Limb (tissue), 2 donors: ENCODE measurements at regions not wholly inside any gene's neighbourhood (a gene's known extent, or its start where the extent isn't known, plus 50 kb on each side); places are given as distances from the start of the nearest gene placed in this dataset.
"Not testable (repeated sequence)": the region's sequence is repeated elsewhere in the genome, so short reads cannot be mapped to it uniquely, and the experiment has no call there.

Experiments
- DNase-seq, 2 donors: peaks; one replicate each; pipeline ENCODE4 v3.0.0-alpha.2; 2016; ENCODE audit errors: extremely low spot score in 2 of 2

- DNase-seq, result no peak
Measured at GRCh38 chr10:37067576-37067975, 57.8 kb upstream of the ANKRD30A start.

DNA sequence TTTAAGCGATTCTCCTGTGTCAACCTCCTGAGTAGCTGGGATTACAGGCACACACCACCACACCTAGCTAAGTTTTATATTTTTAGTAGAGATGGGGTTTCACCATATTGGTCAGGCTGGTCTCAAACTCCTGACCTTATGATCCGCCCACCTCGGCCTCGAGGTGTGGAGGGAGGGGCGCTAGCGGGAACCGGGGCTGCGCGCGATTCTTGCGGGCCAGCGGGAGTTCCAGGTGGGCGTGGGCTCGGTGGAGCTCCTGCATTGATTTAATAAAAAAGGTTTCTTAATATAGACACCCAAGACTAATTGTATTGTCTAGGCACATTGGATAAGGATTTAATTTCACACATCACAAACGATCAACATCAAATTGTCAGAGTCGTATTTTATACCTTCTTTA lies 63.1 kb upstream of the ANKRD30A start:
- not testable (repeated sequence) for DNase-seq

GRCh38 chr10:37057261-37057660 lies 68.1 kb upstream of the ANKRD30A start:
- DNase-seq, result no peak

- DNase-seq, result no peak
Measured at GRCh38 chr10:37053476-37053875, 71.9 kb upstream of the ANKRD30A start.

DNA sequence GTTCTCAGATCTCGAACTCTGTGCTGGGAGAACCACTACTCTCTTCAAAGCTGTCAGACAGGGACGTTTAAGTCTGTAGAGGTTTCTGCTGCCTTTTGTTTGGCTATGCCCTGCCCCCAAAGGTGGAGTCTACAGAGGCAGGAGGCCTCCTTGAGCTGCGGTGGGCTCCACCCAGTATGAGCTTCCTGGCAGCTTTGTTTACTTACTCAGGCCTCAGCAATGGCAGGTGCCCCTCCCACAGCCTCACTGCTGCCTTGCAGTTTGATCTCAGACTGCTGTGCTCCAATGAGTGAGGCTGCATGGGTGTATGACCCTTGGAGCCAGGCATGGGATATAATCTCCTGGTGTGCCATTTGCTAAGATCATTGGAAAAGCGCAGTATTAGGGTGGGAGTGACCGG lies 75.4 kb upstream of the ANKRD30A start:
- not testable (repeated sequence) for DNase-seq

GRCh38 chr10:37044319-37044718 lies 81.1 kb upstream of the ANKRD30A start:
- not testable (repeated sequence) for DNase-seq

GRCh38 chr10:37035853-37036252 lies 89.5 kb upstream of the ANKRD30A start:
- DNase-seq, result no peak

GRCh38 chr10:37015498-37015897 lies 109.9 kb upstream of the ANKRD30A start:
- DNase-seq, result no peak

GRCh38 chr10:37010741-37011140 lies 114.7 kb upstream of the ANKRD30A start:
- DNase-seq, result no peak

DNA sequence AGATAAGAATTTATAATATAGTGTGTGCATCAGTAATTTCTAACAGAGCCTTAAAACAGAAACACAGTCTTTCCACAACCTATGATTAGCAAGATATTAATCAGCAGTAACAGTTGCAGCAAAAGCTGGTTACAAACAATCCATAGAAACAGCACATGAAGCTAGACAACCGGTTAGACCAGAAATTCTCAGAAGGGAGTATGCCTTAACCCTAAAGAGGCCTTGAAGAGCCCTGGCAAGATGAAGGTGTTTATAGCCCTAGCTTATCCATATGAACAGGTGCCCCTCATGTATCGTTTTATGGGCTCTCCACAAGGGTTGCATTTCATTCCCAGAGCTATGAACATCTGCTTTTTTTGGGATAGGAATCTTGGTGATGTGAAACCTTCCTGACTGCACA lies 117.1 kb upstream of the ANKRD30A start:
- DNase-seq, result not testable (repeated sequence)

DNA sequence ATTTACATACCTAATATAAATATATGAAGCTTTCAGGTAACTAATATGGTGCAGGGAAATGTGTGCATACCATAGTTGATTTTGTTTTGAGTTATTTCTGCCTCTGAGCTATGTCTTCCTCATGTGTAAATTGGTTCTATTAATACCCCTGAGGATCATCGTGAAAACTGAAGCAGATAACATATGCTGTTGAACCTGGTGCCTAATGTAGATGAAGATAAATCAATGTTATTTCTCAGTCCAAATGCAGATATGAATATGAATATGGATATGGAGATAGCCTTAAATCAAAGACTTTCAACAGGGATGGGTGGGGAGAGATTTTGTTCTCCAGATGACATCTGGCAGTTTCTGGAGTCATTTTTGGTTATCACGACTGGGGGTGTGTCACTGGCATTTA lies 122.3 kb upstream of the ANKRD30A start:
- DNase-seq, result no peak

DNA sequence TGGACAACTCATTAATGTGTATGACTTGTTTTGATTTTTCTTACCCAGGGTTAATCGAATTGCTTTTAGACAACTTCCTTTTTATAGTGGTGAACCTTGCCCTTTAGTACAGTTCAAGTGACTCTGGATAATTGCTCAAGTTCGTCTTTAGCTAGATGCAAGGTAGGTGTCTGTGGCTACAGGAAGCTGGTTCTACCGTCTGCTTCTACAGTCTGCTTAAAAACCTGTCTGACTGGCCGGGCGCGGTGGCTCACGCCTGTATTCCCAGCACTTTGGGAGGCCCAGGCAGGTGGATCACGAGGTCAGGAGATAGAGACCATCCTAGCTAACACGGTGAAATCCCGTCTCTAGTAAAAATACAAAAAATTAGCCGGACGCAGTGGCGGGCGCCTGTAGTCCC lies 129.6 kb upstream of the ANKRD30A start:
- not testable (repeated sequence) for DNase-seq

DNA sequence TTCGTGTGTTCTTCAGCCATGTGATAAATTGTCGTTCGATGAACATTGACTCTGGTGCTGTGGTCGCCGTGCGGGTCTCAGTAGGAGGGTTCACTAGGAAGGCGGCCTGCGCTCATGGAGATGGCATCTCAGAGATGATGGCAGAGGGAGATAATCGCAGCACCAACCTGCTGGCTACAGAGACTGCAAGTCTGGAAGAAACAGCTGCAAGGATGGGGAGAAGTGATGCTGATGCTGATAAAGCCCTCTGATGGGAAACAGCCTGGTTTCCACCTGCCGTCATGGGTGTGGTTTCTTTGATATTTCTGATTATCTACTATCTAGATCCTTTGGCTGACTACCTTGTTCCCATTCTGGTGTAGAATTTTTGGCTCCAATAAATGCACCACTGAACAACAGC lies 130.5 kb upstream of the ANKRD30A start:
- DNase-seq, result no peak

- no peak for DNase-seq
Measured at GRCh38 chr10:36989233-36989632, 136.2 kb upstream of the ANKRD30A start.

- no peak for DNase-seq
Measured at GRCh38 chr10:36946598-36946997, 178.8 kb upstream of the ANKRD30A start.

GRCh38 chr10:36943544-36943943 lies 181.9 kb upstream of the ANKRD30A start:
- no peak for DNase-seq

DNA sequence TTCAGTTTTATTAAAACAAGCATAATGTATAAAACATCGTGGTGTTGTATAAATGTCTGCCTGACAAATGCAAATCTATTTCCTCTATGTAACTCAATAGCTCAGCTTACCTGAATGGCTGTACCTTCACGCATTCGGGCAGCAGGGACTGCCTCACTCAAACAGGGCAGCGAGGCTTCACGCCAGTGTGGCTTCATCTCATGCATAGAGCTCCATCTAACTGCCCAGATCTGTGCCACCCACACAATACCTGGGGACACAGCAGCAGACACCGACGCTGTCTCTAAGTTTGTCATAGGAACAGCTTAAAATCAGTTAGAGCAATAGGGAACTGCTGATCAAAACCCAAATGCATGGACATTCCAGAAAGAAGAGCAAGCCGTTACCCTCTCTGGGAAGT lies 182.8 kb upstream of the ANKRD30A start:
- DNase-seq, result no peak

DNA sequence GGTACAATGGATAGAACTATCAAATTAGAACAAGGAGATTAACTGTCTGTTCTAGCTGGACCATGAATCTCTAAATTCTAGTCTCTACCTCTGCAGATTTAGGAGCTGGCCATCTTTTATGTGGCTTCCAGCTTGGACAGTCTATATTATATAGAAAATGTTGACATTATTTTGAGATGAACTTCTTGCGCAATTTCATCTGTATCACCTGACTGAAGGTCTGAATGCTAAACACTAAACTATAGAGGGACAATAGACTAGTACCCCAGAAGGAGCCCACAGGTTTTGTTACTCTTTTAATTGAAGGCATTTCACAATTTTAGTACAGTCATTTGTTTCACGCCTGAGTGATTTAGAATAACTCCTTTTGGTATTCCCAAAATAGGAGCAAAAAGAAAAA lies 222.4 kb upstream of the ANKRD30A start:
- DNase-seq, result no peak

DNA sequence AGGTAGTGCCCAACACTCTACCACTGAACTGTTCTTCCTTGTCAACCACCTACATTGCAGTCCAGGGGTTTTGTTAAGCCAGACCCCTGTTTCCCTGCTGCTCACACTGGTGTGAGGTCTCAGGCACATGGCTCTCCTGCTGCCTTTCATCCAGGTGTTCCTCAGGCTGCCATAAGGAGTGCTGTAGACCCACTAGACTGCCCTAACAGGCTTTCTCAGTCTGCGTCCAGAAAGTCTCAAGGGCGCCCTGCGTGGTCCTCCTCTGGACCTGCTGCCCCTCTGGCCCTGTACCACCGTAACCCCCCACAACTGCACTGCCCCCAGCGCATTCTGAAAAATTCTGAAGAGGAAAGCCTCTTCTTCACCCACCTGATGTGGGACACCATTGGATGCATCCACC lies 225.7 kb upstream of the ANKRD30A start:
- no peak for DNase-seq

GRCh38 chr10:36888925-36889573 lies 236.3 kb upstream of the ANKRD30A start:
- DNase-seq, result peak in 1 of 2 donors; percentile 44

- no peak for DNase-seq
Measured at GRCh38 chr10:36886303-36886891, 239.0 kb upstream of the ANKRD30A start.

DNA sequence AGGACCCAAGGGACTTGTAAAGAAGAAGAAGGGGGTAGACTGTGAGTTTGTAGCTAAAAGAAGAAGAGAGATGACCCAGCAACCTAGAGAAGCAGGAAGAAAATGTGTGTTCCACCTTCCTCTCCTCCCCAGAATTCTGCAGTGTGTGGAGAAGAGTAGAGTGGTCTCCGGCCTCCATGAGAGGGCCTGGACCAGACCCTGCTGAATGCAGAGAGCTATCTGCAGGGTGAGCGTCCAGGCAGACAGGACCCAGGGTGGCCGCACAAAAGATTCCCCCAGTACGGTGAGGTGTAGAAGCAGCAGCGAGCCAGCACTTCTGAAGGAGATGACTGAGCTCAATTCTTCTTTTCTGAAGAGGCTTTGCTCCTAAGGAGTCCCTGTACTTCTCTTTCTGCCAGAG lies 239.7 kb upstream of the ANKRD30A start:
- no peak for DNase-seq

DNA sequence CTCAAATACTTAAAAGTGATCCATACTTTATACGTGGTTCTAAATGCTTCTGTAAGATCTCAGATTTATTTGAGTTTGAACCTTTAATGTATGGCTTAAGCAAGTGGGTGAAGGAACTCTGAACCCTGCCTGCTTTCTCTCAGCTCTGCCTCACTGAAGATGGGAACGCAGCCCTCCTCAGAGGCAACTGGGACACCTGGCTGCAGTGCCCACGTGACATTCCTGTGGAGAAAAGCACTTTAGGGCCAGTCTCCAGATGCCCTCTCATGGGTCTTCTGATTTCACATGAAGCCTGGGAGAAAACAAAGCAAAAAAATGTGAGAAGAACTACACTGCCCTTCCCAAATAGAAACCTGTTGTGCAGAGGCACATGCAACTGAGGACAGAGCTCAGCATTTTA lies 242.6 kb upstream of the ANKRD30A start:
- no peak for DNase-seq

- DNase-seq, result peak in 1 of 2 donors; percentile 58
Measured at GRCh38 chr10:36880898-36881297, 244.5 kb upstream of the ANKRD30A start.
